Fibroblast of lung (primary cell): ENCODE measurements at regions not wholly inside any gene's neighbourhood (a gene's known extent, or its start where the extent isn't known, plus 50 kb on each side); places are given as distances from the start of the nearest gene placed in this dataset.

Experiments used
- DNase-seq, 2 donors: peaks; one replicate each; pipeline versions ENCODE4 v3.0.0 to v3.0.0-alpha.2; 2010; ENCODE audit warnings: low read depth in 2 of 2
- H2AFZ ChIP-seq: 2 replicates; pipeline ENCODE4 v1.5.1; 2012; ENCODE audit warnings: low read length, control low read depth, inconsistent platforms
- H3K27ac ChIP-seq: 2 replicates; pipeline ENCODE4 v1.5.1; 2011; ENCODE audit warnings: low read length, control low read depth; ENCODE audit not compliant: insufficient read depth
- H3K27me3 ChIP-seq: 2 replicates; pipeline ENCODE4 v1.5.1; 2011; ENCODE audit warnings: mild to moderate bottlenecking, low read length; ENCODE audit not compliant: control insufficient read depth, insufficient read depth
- H3K36me3 ChIP-seq: 2 replicates; pipeline ENCODE4 v1.5.1; 2011; ENCODE audit warnings: low read length; ENCODE audit not compliant: control insufficient read depth, insufficient read depth
- H3K4me1 ChIP-seq: 2 replicates; pipeline ENCODE4 v1.5.1; 2011; ENCODE audit warnings: low read length; ENCODE audit not compliant: control insufficient read depth, insufficient read depth; ENCODE audit errors: extremely low read depth
- H3K4me2 ChIP-seq: 2 replicates; pipeline ENCODE4 v1.5.1; 2011; ENCODE audit warnings: low read length, control low read depth; ENCODE audit not compliant: insufficient read depth; ENCODE audit errors: extremely low read depth
- H3K4me3 ChIP-seq, 4 experiments: fragments of 200-600 bp in 1 of 4; sonication (generic) in 1 of 4; replicated peaks in 1 of 4; 2 replicates each; pipeline ENCODE4 v1.5.1; 2011 to 2016; ENCODE audit warnings: low read length in 4 of 4, low read depth in 3 of 4, mild to moderate bottlenecking in 3 of 4, control low read depth in 2 of 4, inconsistent platforms in 1 of 4, mixed read lengths in 1 of 4; ENCODE audit not compliant: insufficient read depth in 1 of 4; ENCODE audit errors: control extremely low read depth in 1 of 4
- H3K79me2 ChIP-seq: 2 replicates; pipeline ENCODE4 v1.5.1; 2012; ENCODE audit warnings: mild to moderate bottlenecking, low read length, inconsistent platforms; ENCODE audit not compliant: control insufficient read depth, insufficient read depth
- H3K9ac ChIP-seq: 2 replicates; pipeline ENCODE4 v1.5.1; 2011; ENCODE audit warnings: mild to moderate bottlenecking, low read length, control low read depth; ENCODE audit not compliant: insufficient read depth
- H3K9me3 ChIP-seq: 2 replicates; pipeline ENCODE4 v1.5.1; 2012; ENCODE audit warnings: low read depth, low read length; ENCODE audit not compliant: control insufficient read depth, insufficient read depth
- H4K20me1 ChIP-seq: 2 replicates; pipeline ENCODE4 v1.5.1; 2011; ENCODE audit warnings: low read length; ENCODE audit not compliant: control insufficient read depth, insufficient read depth; ENCODE audit errors: extremely low read depth
- CTCF ChIP-seq, 2 donors: IDR thresholded peaks in 1 of 2; conservative IDR thresholded peaks in 1 of 2; 1 replicate in 1 of 2; 2 replicates in 1 of 2; pipeline ENCODE4 v1.5.1; 2011 to 2012; ENCODE audit warnings: low read length in 2 of 2, control low read depth in 1 of 2, inconsistent platforms in 1 of 2, low read depth in 1 of 2, mild to moderate bottlenecking in 1 of 2
- EZH2 ChIP-seq: IDR thresholded peaks from 2 replicates; pipeline ENCODE4 v1.5.1; 2012; ENCODE audit warnings: low read length, control low read depth, mild to moderate bottlenecking; ENCODE audit errors: missing control alignments

DNA sequence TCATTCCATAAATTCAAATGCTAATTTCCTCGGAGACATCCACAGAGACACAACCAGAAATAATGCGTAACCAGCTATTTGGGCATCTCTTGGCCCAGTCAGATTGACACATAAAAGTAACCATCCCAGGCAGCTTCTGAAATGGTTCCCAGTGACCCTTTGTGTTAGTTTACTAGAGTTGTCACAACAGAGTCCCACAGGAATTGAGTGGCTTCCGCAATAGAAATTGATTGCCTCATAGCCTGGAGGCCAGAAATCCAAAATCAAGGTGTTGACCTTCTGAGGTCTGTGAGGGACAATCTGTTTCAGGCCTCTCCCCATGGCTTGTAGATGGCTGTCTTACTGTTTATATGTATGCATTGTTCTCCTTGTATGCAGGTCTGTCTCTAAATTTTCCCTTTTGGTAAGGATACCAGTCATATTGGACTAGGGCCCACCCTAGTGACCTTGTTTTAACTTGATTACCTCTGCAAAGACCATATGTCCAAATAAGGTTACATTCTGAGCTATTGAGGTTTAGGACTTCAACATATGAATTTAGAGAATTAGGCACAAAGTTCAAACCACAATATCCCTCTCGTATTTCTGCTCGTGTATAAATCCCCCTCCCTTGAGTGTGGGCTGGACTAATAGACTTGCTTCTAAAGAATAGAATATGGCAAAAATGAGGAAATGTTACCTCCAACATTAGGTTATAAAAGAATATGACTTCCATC is 78.2 kb upstream of the FGGY start:
- Histone ChIP-seq H3K4me3 (no peak overlapping the region), H4K20me1 (no peaks in the 10 kb centered on the region), H3K4me1 (peaks cover 2% of the 10 kb centered on the region), H3K79me2 (no peaks in the 10 kb centered on the region), H3K27me3 (no peaks in the 10 kb centered on the region), H3K9me3 (no peaks in the 10 kb centered on the region), H3K9ac (no peak overlapping the region), H3K4me2 (no peak overlapping the region), H2AFZ (no peak overlapping the region), H3K36me3 (no peaks in the 10 kb centered on the region), H3K27ac (no peak overlapping the region)
- no peak for TF ChIP-seq CTCF (conservative IDR thresholded peaks at IDR 0.05 in 1 of 2, IDR thresholded peaks at IDR 0.05 in 1 of 2; ENCODE audit: low read depth in 1 of 2, low read length in 2 of 2)
- no peak for TF ChIP-seq EZH2
- peak; percentile 55 to 94 for DNase-seq

GRCh38 chr1:59219916-59220315 is 77.0 kb upstream of the FGGY start:
- H3K27ac ChIP-seq, result no peak overlapping the region
- no peak overlapping the region for H3K4me2 ChIP-seq
- H3K9ac ChIP-seq, result no peak overlapping the region
- no peaks in the 10 kb centered on the region for H3K36me3 ChIP-seq
- no peaks in the 10 kb centered on the region for H3K79me2 ChIP-seq
- no peak overlapping the region for H3K4me3 ChIP-seq
- TF ChIP-seq CTCF (conservative IDR thresholded peaks at IDR 0.05 in 1 of 2, IDR thresholded peaks at IDR 0.05 in 1 of 2; ENCODE audit: low read depth in 1 of 2, low read length in 2 of 2) (no peak), EZH2 (no peak)
- H4K20me1 ChIP-seq, result no peaks in the 10 kb centered on the region
- no peak overlapping the region for H2AFZ ChIP-seq
- H3K27me3 ChIP-seq, result no peaks in the 10 kb centered on the region
- no peaks in the 10 kb centered on the region for H3K4me1 ChIP-seq
- peak in 1 of 2 donors; percentile 17 for DNase-seq
- no peaks in the 10 kb centered on the region for H3K9me3 ChIP-seq

DNA sequence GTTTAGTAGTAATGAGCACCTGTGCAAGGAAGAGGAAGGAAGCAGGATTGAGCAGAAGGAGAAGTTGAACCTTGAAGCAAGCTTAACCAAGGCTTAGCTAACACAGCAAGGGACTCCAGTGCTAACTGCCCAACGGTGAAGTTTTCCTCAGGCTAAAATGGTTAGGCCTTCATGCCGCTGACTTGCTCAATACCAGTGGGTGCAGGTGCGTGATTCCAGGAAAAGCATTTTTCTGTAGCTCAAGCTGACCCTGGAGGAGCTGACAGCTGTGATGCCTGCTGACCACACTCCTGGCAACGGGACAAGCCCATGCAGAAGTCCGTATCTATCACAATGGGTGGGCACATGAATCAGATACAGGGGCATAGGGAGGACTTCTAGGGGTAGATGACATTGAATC is 76.5 kb upstream of the FGGY start:
- Histone ChIP-seq H3K27me3 (no peaks in the 10 kb centered on the region), H3K4me2 (no peak overlapping the region), H3K9me3 (no peaks in the 10 kb centered on the region), H3K36me3 (no peaks in the 10 kb centered on the region), H3K27ac (no peak overlapping the region), H3K4me1 (no peaks in the 10 kb centered on the region), H3K9ac (no peak overlapping the region), H3K79me2 (no peaks in the 10 kb centered on the region), H3K4me3 (no peak overlapping the region), H4K20me1 (no peaks in the 10 kb centered on the region), H2AFZ (no peak overlapping the region)
- peak in 1 of 2 donors; percentile 27 for DNase-seq
- TF ChIP-seq EZH2 (no peak), CTCF (conservative IDR thresholded peaks at IDR 0.05 in 1 of 2, IDR thresholded peaks at IDR 0.05 in 1 of 2; ENCODE audit: low read depth in 1 of 2, low read length in 2 of 2) (no peak)
